ENCODE measurements at regions not wholly inside any gene's neighbourhood (a gene's known extent, or its start where the extent isn't known, plus 50 kb on each side); places are given as distances from the start of the nearest gene placed in this dataset.

DNA sequence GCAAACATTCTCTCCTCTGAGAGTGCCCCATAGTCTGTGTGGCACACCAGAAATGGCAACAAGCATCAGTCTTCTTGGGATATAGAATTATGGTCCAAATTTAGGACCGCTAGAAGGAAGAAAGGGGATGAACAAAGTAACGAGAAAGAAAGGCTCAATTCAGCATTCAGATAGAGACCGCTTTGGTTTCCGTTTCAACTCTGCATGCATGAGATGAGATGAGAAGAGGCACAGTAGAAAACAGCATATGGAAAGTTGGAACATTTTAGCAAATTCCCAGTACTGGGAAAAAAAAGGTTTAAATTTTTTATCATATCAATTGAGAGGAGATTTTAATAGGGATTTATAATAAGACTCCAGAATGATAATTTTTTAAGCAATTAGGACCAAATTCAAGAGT is 595.5 kb upstream of the CHRM3 start:
- FAIRE-seq = no peak
- intact Hi-C loops (cut with micrococcal nuclease; ENCODE audit: unreplicated experiment) = no loop called here
- CTCF ChIA-PET (ENCODE audit: low intra/inter-chr PET ratio, low total read pairs) = no interaction called here

GRCh38 chr1:238789916-238790667 is 596.3 kb upstream of the CHRM3 start:
- Histone ChIP-seq H3K9ac (ENCODE audit: insufficient read depth, low read depth, low read length) (no peak overlapping the region), H3K4me3 (replicated peaks in 1 of 3; ENCODE audit: insufficient read depth in 1 of 3, low read depth in 2 of 3, low read length in 3 of 3) (no peak overlapping the region), H3K9me3 (ENCODE audit: low read length) (peaks cover 87% of the 10 kb centered on the region), H3K27ac (ENCODE audit: extremely low read length, insufficient read depth, low read length) (no peak overlapping the region), H3K36me3 (replicated peaks in 1 of 2; ENCODE audit: control insufficient read depth in 1 of 2, insufficient read depth in 2 of 2, low read length in 2 of 2) (no peaks in the 10 kb centered on the region), H3K27me3 (ENCODE audit: control insufficient read depth in 1 of 2, insufficient read depth in 2 of 2, low read length in 2 of 2) (no peaks in the 10 kb centered on the region), H3K4me1 (ENCODE audit: insufficient read depth, low read length) (no peaks in the 10 kb centered on the region), H2AFZ (ENCODE audit: low read length) (no peak overlapping the region), H4K20me1 (ENCODE audit: insufficient read depth, low read length) (no peaks in the 10 kb centered on the region), H3K4me2 (ENCODE audit: low read depth, low read length) (no peak overlapping the region), H3K79me2 (ENCODE audit: insufficient read depth, low read length) (no peaks in the 10 kb centered on the region)
- intact Hi-C loops (cut with micrococcal nuclease; ENCODE audit: unreplicated experiment) = no loop called here
- BruUV-seq (replicated peaks) = no TSS peak
- ATAC-seq (no peak), FAIRE-seq (no peak), DNase-seq (ENCODE audit: low spot score) (no peak)
- in situ Hi-C loops (cut with HindIII; ENCODE audit: extremely low pct_ligation_motif_present, low pct_unique_long_range_greater_than_20kb) = no loop called here
- ChIA-PET CTCF (ENCODE audit: low intra/inter-chr PET ratio, low total read pairs) (no interaction called here), POLR2A (no interaction called here)
- 7% methylated on average over 6 of the region's 6 CpGs for WGBS (ENCODE audit: low lambda C conversion rate)
- TF ChIP-seq MIXL1 (CRISPR knock-in tag; IDR thresholded peaks at IDR 0.05) (no peak), SP5 (CRISPR knock-in tag; IDR thresholded peaks at IDR 0.05; ENCODE audit: borderline replicate concordance, low read depth) (no peak), NFE2 (CRISPR knock-in tag; IDR thresholded peaks at IDR 0.05) (no peak), DPF2 (CRISPR knock-in tag; IDR thresholded peaks at IDR 0.05; ENCODE audit: borderline replicate concordance, low read depth) (no peak), MAFF (IDR thresholded peaks at IDR 0.05; ENCODE audit: low read depth, low read length) (no peak), ZNF670 (CRISPR knock-in tag; IDR thresholded peaks at IDR 0.05; ENCODE audit: borderline replicate concordance) (no peak)
- TF ChIP-seq, protein P1, sequence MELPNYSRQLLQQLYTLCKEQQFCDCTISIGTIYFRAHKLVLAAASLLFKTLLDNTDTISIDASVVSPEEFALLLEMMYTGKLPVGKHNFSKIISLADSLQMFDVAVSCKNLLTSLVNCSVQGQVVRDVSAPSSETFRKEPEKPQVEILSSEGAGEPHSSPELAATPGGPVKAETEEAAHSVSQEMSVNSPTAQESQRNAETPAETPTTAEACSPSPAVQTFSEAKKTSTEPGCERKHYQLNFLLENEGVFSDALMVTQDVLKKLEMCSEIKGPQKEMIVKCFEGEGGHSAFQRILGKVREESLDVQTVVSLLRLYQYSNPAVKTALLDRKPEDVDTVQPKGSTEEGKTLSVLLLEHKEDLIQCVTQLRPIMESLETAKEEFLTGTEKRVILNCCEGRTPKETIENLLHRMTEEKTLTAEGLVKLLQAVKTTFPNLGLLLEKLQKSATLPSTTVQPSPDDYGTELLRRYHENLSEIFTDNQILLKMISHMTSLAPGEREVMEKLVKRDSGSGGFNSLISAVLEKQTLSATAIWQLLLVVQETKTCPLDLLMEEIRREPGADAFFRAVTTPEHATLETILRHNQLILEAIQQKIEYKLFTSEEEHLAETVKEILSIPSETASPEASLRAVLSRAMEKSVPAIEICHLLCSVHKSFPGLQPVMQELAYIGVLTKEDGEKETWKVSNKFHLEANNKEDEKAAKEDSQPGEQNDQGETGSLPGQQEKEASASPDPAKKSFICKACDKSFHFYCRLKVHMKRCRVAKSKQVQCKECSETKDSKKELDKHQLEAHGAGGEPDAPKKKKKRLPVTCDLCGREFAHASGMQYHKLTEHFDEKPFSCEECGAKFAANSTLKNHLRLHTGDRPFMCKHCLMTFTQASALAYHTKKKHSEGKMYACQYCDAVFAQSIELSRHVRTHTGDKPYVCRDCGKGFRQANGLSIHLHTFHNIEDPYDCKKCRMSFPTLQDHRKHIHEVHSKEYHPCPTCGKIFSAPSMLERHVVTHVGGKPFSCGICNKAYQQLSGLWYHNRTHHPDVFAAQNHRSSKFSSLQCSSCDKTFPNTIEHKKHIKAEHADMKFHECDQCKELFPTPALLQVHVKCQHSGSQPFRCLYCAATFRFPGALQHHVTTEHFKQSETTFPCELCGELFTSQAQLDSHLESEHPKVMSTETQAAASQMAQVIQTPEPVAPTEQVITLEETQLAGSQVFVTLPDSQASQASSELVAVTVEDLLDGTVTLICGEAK (IDR thresholded peaks at IDR 0.05) = no peak
- TF ChIP-seq, protein P1 (CRISPR knock-in tag; IDR thresholded peaks at IDR 0.05) = no peak

More for the DNA sequence above, 595.5 kb upstream of the CHRM3 start:
- TF ChIP-seq GPN1 (CRISPR knock-in tag; IDR thresholded peaks at IDR 0.05; ENCODE audit: borderline replicate concordance) (no peak), MEF2D (CRISPR knock-in tag; IDR thresholded peaks at IDR 0.05) (no peak), CHCHD3 (CRISPR knock-in tag; IDR thresholded peaks at IDR 0.05) (no peak), RBM39 (IDR thresholded peaks at IDR 0.05; ENCODE audit: low read depth, low read length, poor library complexity, severe bottlenecking) (no peak), CEBPG (CRISPR knock-in tag; IDR thresholded peaks at IDR 0.05) (no peak), TBX2 (CRISPR knock-in tag; IDR thresholded peaks at IDR 0.05; ENCODE audit: borderline replicate concordance) (no peak), SCMH1 (CRISPR knock-in tag; IDR thresholded peaks at IDR 0.05; ENCODE audit: borderline replicate concordance) (no peak)
- H3K36me3 ChIP-seq (replicated peaks in 1 of 2; ENCODE audit: control insufficient read depth in 1 of 2, insufficient read depth in 2 of 2, low read length in 2 of 2) = no peaks in the 10 kb centered on the region
- peaks cover 86% of the 10 kb centered on the region for H3K9me3 ChIP-seq (ENCODE audit: low read length)
- no peaks in the 10 kb centered on the region for H3K4me1 ChIP-seq (ENCODE audit: insufficient read depth, low read length)
- H3K4me2 ChIP-seq (ENCODE audit: low read depth, low read length) = no peak overlapping the region
- POLR2A ChIA-PET = no interaction called here
- H2AFZ ChIP-seq (ENCODE audit: low read length) = no peak overlapping the region
- H4K20me1 ChIP-seq (ENCODE audit: insufficient read depth, low read length) = no peaks in the 10 kb centered on the region
- WGBS (ENCODE audit: low lambda C conversion rate) = 21% methylated on average over 4 of the region's 4 CpGs
- no peaks in the 10 kb centered on the region for H3K27me3 ChIP-seq (ENCODE audit: control insufficient read depth in 1 of 2, insufficient read depth in 2 of 2, low read length in 2 of 2)
- no peak for DNase-seq (ENCODE audit: low spot score)
- no peak for ATAC-seq
- H3K4me3 ChIP-seq (replicated peaks in 1 of 3; ENCODE audit: insufficient read depth in 1 of 3, low read depth in 2 of 3, low read length in 3 of 3) = no peak overlapping the region
- no peak overlapping the region for H3K9ac ChIP-seq (ENCODE audit: insufficient read depth, low read depth, low read length)
- BruUV-seq (replicated peaks) = no TSS peak
- H3K79me2 ChIP-seq (ENCODE audit: insufficient read depth, low read length) = no peaks in the 10 kb centered on the region
- no peak overlapping the region for H3K27ac ChIP-seq (ENCODE audit: extremely low read length, insufficient read depth, low read length)
- in situ Hi-C loops (cut with HindIII; ENCODE audit: extremely low pct_ligation_motif_present, low pct_unique_long_range_greater_than_20kb) = no loop called here
